NT2/D1 (cell line): ENCODE measurements at regions not wholly inside any gene's neighbourhood (a gene's known extent, or its start where the extent isn't known, plus 50 kb on each side); places are given as distances from the start of the nearest gene placed in this dataset.

Experiments used
- DNase-seq: peaks from one replicate; pipeline ENCODE4 v3.0.0-alpha.2; 2011; ENCODE audit warnings: low read depth, low spot score
- H3K27me3 ChIP-seq: 2 replicates; pipeline ENCODE4 v1.6.0; 2011; ENCODE audit warnings: mild to moderate bottlenecking; ENCODE audit not compliant: insufficient read length, insufficient read depth
- H3K36me3 ChIP-seq: 2 replicates; pipeline ENCODE4 v1.6.1; 2011; ENCODE audit warnings: mild to moderate bottlenecking, low read length, mixed read lengths; ENCODE audit not compliant: insufficient read depth, insufficient read length
- H3K4me1 ChIP-seq: 2 replicates; pipeline ENCODE4 v1.5.1; 2011; ENCODE audit not compliant: insufficient read depth, insufficient read length
- H3K4me3 ChIP-seq: 2 replicates; pipeline ENCODE4 v1.5.1; 2011; ENCODE audit warnings: low read depth; ENCODE audit not compliant: insufficient read length
- H3K9ac ChIP-seq: 2 replicates; pipeline ENCODE4 v1.6.0; 2011; ENCODE audit warnings: low read depth; ENCODE audit not compliant: insufficient read length
- H3K9me3 ChIP-seq: 2 replicates; pipeline ENCODE4 v1.5.1; 2011; ENCODE audit warnings: mild to moderate bottlenecking, low read length; ENCODE audit not compliant: insufficient read depth
- SUZ12 ChIP-seq: IDR thresholded peaks from 2 replicates; pipeline ENCODE4 v1.6.1; 2011; ENCODE audit not compliant: insufficient read length, insufficient read depth; ENCODE audit errors: extremely low read depth
- YY1 ChIP-seq: IDR thresholded peaks from 2 replicates; pipeline ENCODE4 v1.6.1; 2011; ENCODE audit not compliant: insufficient read length, insufficient read depth
- ZNF274 ChIP-seq: IDR thresholded peaks from 2 replicates; pipeline ENCODE4 v1.6.1; 2011; ENCODE audit warnings: mild to moderate bottlenecking, low read depth, low read length

GRCh38 chr2:239629926-239630617, 229.3 kb upstream of the HDAC4 start:
- Histone ChIP-seq H3K27me3 (no peaks in the 10 kb centered on the region), H3K4me1 (peaks cover 9% of the 10 kb centered on the region), H3K4me3 (no peak overlapping the region), H3K9ac (no peak overlapping the region), H3K36me3 (no peaks in the 10 kb centered on the region), H3K9me3 (no peaks in the 10 kb centered on the region)
- TF ChIP-seq YY1, result no peak
- DNase-seq, result no peak

GRCh38 chr2:239626961-239627592, 226.3 kb upstream of the HDAC4 start:
- Histone ChIP-seq H3K9ac (no peak overlapping the region), H3K36me3 (no peaks in the 10 kb centered on the region), H3K27me3 (no peaks in the 10 kb centered on the region), H3K9me3 (no peaks in the 10 kb centered on the region), H3K4me1 (peaks cover 9% of the 10 kb centered on the region), H3K4me3 (no peak overlapping the region)
- no peak for TF ChIP-seq SUZ12
- no peak for TF ChIP-seq ZNF274
- TF ChIP-seq YY1, result no peak
- no peak for DNase-seq

GRCh38 chr2:239625971-239626734, 225.3 kb upstream of the HDAC4 start:
- no peaks in the 10 kb centered on the region for H3K36me3 ChIP-seq
- DNase-seq, result no peak

GRCh38 chr2:239625156-239625845, 224.5 kb upstream of the HDAC4 start:
- Histone ChIP-seq H3K4me1 (peaks cover 9% of the 10 kb centered on the region), H3K36me3 (no peaks in the 10 kb centered on the region), H3K9me3 (no peaks in the 10 kb centered on the region), H3K4me3 (no peak overlapping the region), H3K27me3 (no peaks in the 10 kb centered on the region), H3K9ac (no peak overlapping the region)
- DNase-seq, result no peak
- TF ChIP-seq YY1, result no peak
- TF ChIP-seq SUZ12, result no peak
- TF ChIP-seq ZNF274, result no peak

More at GRCh38 chr2:239625971-239626734, 225.3 kb upstream of the HDAC4 start:
- Histone ChIP-seq H3K9ac (no peak overlapping the region), H3K9me3 (no peaks in the 10 kb centered on the region), H3K4me1 (peaks cover 9% of the 10 kb centered on the region), H3K27me3 (no peaks in the 10 kb centered on the region), H3K4me3 (no peak overlapping the region)
- TF ChIP-seq SUZ12 (no peak), ZNF274 (no peak), YY1 (no peak)

- no peak overlapping the region for H3K4me3 ChIP-seq
- H3K9ac ChIP-seq, result no peak overlapping the region
- TF ChIP-seq ZNF274 (no peak), SUZ12 (no peak)
- H3K4me1 ChIP-seq, result peaks cover 2% of the 10 kb centered on the region
- no peak for DNase-seq
- no peaks in the 10 kb centered on the region for H3K9me3 ChIP-seq
- no peaks in the 10 kb centered on the region for H3K27me3 ChIP-seq
- H3K36me3 ChIP-seq, result no peaks in the 10 kb centered on the region
Observed at GRCh38 chr2:239621611-239622010, 220.8 kb upstream of the HDAC4 start.

GRCh38 chr2:239619369-239619768, 218.5 kb upstream of the HDAC4 start:
- Histone ChIP-seq H3K9me3 (no peaks in the 10 kb centered on the region), H3K36me3 (no peaks in the 10 kb centered on the region), H3K4me3 (no peak overlapping the region), H3K4me1 (no peaks in the 10 kb centered on the region), H3K9ac (no peak overlapping the region), H3K27me3 (no peaks in the 10 kb centered on the region)
- no peak for TF ChIP-seq YY1
- no peak for TF ChIP-seq SUZ12
- no peak for TF ChIP-seq ZNF274
- no peak for DNase-seq

GRCh38 chr2:239616729-239617128, 215.9 kb upstream of the HDAC4 start:
- H3K9ac ChIP-seq, result no peak overlapping the region
- TF ChIP-seq YY1 (no peak), ZNF274 (no peak)
- no peak overlapping the region for H3K4me3 ChIP-seq
- DNase-seq, result no peak
- no peaks in the 10 kb centered on the region for H3K27me3 ChIP-seq
- H3K36me3 ChIP-seq, result no peaks in the 10 kb centered on the region
- no peaks in the 10 kb centered on the region for H3K9me3 ChIP-seq
- no peaks in the 10 kb centered on the region for H3K4me1 ChIP-seq
